Adrenal gland (tissue), 9 donors: ENCODE measurements at regions not wholly inside any gene's neighbourhood (a gene's known extent, or its start where the extent isn't known, plus 50 kb on each side); places are given as distances from the start of the nearest gene placed in this dataset.

ENCODE experiments used
- DNase-seq, 7 donors: peaks; one replicate each; pipeline ENCODE4 v3.0.0-alpha.2; 2019 to 2020
- H3K27ac ChIP-seq, 5 donors: fragments of 200-600 bp; sonication (generic) in 4 of 5; 1 replicate in 3 of 5; 2 replicates in 2 of 5; pipeline versions ENCODE4 v1.5.1 to v1.8.0; 2016 to 2020; ENCODE audit warnings: mild to moderate bottlenecking in 1 of 5
- H3K27me3 ChIP-seq: fragments of 200-600 bp; 2 replicates; pipeline ENCODE4 v1.8.0; 2021
- H3K36me3 ChIP-seq, 2 donors: fragments of 200-600 bp; replicated peaks in 1 of 2; 1 replicate in 1 of 2; 2 replicates in 1 of 2; pipeline versions ENCODE4 v1.5.1 to v1.8.0; 2018 to 2022
- H3K4me1 ChIP-seq, 2 donors: fragments of 200-600 bp; replicated peaks in 1 of 2; 1 replicate in 1 of 2; 2 replicates in 1 of 2; pipeline versions ENCODE4 v1.5.1 to v1.8.0; 2018 to 2021
- H3K4me3 ChIP-seq, 4 donors: fragments of 200-600 bp; sonication (generic) in 3 of 4; one replicate each; pipeline ENCODE4 v1.5.1; 2016 to 2018
- H3K9me3 ChIP-seq, 3 donors: fragments of 200-600 bp; sonication (generic) in 1 of 3; replicated peaks in 1 of 3; 1 replicate in 2 of 3; 2 replicates in 1 of 3; pipeline versions ENCODE4 v1.5.1 to v1.8.0; 2016 to 2021
- POLR2A ChIP-seq, 2 donors: fragments of 450-650 bp; IDR thresholded peaks; one replicate each; pipeline ENCODE4 v1.6.1; 2017; ENCODE audit warnings: antibody characterized with exemption in 2 of 2, mild to moderate bottlenecking in 2 of 2, moderate library complexity in 1 of 2
- whole genome bisulfite sequencing, 4 donors: extraction: QIAGEN DNeasy Blood & Tissue Kit in 2 of 4; methylation state at CpG; one replicate each; pipeline versions ENCODE4 v1.1.5 to v1.1.7; 2013 to 2017; 5-methylcytosine and 5-hydroxymethylcytosine counted together
- intact Hi-C, 2 donors: fragments of 100-400 bp; cut with DNase I; formaldehyde crosslinking; loops; one replicate each; pipeline versions ENCODE4 v1.14.1 to v1.15.0; 2022 to 2023
- TF ChIP-seq, protein P1 (sequence below), 6 experiments: fragments of 450-650 bp in 4 of 6; fragments of 200-600 bp in 2 of 6; sonication (generic) in 1 of 6; IDR thresholded peaks; 1 replicate in 5 of 6; 2 replicates in 1 of 6; pipeline versions ENCODE4 v1.5.1 to v1.8.0; 2016 to 2021; ENCODE audit warnings: antibody characterized with exemption in 6 of 6, mild to moderate bottlenecking in 2 of 6, moderate library complexity in 1 of 6
- donor health status: healthy with polysubstance abuse.
- donor health status: Bipolar disorder and iron deficiency.
- donor health status: DM: yes; HTN: yes; CAD: no.
- donor health status: DM: no; HTN: no; CAD: no.
- donor health status: DM: no; HTN: no; CAD: no.

DNA sequence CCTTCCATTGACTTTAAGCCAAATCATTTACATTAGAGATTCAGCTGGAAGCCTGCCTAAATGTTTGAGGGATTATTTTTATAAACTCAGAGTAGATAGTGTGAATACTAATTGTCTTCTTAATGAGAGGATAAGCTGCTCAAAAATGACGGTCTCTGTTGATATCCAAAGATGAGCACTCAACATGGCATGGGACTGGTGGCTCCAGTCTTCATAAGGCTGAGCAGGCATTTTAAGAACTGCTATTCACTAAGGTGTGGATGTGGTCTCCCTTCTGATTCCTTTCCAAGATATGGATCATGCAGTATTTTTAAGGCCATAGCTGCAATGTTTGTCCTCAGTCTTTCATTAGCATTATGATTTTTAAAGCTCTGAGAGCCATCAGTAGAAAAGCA lies 377.5 kb upstream of the RIOK2 start:
- 67 to 100% (median 81%) methylated on average over 1 of the region's 1 CpG for WGBS, 4 donors
- TF ChIP-seq POLR2A (IDR thresholded peaks at IDR 0.05): no peak
- TF ChIP-seq, protein P1, sequence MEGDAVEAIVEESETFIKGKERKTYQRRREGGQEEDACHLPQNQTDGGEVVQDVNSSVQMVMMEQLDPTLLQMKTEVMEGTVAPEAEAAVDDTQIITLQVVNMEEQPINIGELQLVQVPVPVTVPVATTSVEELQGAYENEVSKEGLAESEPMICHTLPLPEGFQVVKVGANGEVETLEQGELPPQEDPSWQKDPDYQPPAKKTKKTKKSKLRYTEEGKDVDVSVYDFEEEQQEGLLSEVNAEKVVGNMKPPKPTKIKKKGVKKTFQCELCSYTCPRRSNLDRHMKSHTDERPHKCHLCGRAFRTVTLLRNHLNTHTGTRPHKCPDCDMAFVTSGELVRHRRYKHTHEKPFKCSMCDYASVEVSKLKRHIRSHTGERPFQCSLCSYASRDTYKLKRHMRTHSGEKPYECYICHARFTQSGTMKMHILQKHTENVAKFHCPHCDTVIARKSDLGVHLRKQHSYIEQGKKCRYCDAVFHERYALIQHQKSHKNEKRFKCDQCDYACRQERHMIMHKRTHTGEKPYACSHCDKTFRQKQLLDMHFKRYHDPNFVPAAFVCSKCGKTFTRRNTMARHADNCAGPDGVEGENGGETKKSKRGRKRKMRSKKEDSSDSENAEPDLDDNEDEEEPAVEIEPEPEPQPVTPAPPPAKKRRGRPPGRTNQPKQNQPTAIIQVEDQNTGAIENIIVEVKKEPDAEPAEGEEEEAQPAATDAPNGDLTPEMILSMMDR (IDR thresholded peaks at IDR 0.05): no peak
- Histone ChIP-seq H3K4me3 (no peak overlapping the region), H3K36me3 (no peaks in the 10 kb centered on the region), H3K9me3 (no peaks in the 10 kb centered on the region), H3K4me1 (no peaks in the 10 kb centered on the region), H3K27ac (no peak overlapping the region), H3K27me3 (no peaks in the 10 kb centered on the region)
- DNase-seq: no peak
- intact Hi-C loops: no loop called here

DNA sequence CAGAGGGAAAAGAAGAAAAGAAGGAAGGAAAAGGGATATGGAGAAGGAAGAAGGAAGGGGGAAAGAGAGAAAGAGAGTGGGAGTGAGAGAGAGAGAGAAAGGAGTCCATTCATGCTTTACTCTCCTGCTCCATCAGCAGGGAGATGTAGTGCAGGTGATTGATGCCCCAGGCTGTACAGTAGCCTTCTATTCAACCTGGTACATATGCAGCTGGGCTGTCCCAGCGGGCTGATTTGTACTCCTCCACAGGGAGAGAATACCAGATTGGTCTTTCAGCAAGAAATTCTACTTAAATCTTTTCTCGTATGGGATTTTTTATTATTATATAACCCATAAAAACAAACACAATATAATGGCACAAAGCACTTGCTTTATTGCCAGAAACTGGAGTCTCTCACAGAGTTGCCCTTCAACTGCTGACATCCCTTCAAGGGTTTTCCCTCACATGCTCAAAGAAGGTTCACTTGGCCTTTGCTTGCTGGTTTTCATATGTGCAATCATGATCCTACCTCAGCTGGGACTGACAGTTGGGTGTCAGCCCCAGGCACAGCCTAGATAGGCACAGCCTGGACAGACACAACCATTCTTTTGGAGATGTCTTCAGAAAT lies 380.1 kb upstream of the RIOK2 start:
- H3K4me3 ChIP-seq: no peak overlapping the region
- intact Hi-C loops: no loop called here
- no peak overlapping the region for H3K27ac ChIP-seq
- no peaks in the 10 kb centered on the region for H3K27me3 ChIP-seq
- DNase-seq: no peak
- no peaks in the 10 kb centered on the region for H3K9me3 ChIP-seq
- no peaks in the 10 kb centered on the region for H3K4me1 ChIP-seq
- H3K36me3 ChIP-seq: no peaks in the 10 kb centered on the region
- no peak for TF ChIP-seq POLR2A (IDR thresholded peaks at IDR 0.05)
- TF ChIP-seq, protein P1 (IDR thresholded peaks at IDR 0.05): no peak
- 65 to 71% (median 70%) methylated on average over 2 of the region's 2 CpGs for WGBS, 4 donors

GRCh38 chr5:97568382-97568781 lies 385.3 kb upstream of the RIOK2 start:
- H3K27ac ChIP-seq: no peak overlapping the region
- intact Hi-C loops: no loop called here
- no peaks in the 10 kb centered on the region for H3K27me3 ChIP-seq
- no peaks in the 10 kb centered on the region for H3K4me1 ChIP-seq
- no peak overlapping the region for H3K4me3 ChIP-seq
- H3K36me3 ChIP-seq: no peaks in the 10 kb centered on the region
- TF ChIP-seq, protein P1 (IDR thresholded peaks at IDR 0.05): no peak
- no peak for TF ChIP-seq POLR2A (IDR thresholded peaks at IDR 0.05)
- DNase-seq: no peak
- H3K9me3 ChIP-seq: no peaks in the 10 kb centered on the region

DNA sequence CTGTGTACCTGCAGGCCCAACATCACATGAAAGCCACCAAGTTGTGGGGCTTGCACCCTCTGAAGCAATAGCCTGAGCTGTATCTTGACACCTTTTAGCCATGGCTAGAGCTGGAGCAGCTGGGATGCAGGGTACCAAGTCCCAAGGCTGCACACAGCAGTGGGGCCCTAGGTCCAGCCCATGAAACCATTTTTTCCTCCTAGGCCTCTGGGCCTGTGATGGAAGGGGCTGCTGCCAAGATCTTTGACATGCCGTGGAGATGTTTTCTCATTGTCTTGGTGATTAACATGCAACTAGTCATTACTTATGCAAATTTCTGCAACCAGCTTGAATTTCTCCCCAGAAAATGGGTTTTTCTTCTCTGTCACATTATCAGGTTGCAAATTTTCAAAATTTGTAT lies 387.2 kb upstream of the RIOK2 start:
- H3K27ac ChIP-seq: no peak overlapping the region
- no peak for TF ChIP-seq POLR2A (IDR thresholded peaks at IDR 0.05)
- TF ChIP-seq, protein P1 (IDR thresholded peaks at IDR 0.05): no peak
- no peak for DNase-seq
- H3K27me3 ChIP-seq: no peaks in the 10 kb centered on the region
- H3K9me3 ChIP-seq: no peaks in the 10 kb centered on the region
- no peaks in the 10 kb centered on the region for H3K36me3 ChIP-seq
- no peak overlapping the region for H3K4me3 ChIP-seq
- H3K4me1 ChIP-seq: no peaks in the 10 kb centered on the region
- WGBS, 4 donors: 81 to 100% (median 92%) methylated on average over 1 of the region's 1 CpG
- intact Hi-C loops: no loop called here
